ENCODE measurements at regions not wholly inside any gene's neighbourhood (a gene's known extent, or its start where the extent isn't known, plus 50 kb on each side); places are given as distances from the start of the nearest gene placed in this dataset.

- DNase-seq (ENCODE audit: low read depth in 2 of 2): no peak
- TF ChIP-seq, protein P1, sequence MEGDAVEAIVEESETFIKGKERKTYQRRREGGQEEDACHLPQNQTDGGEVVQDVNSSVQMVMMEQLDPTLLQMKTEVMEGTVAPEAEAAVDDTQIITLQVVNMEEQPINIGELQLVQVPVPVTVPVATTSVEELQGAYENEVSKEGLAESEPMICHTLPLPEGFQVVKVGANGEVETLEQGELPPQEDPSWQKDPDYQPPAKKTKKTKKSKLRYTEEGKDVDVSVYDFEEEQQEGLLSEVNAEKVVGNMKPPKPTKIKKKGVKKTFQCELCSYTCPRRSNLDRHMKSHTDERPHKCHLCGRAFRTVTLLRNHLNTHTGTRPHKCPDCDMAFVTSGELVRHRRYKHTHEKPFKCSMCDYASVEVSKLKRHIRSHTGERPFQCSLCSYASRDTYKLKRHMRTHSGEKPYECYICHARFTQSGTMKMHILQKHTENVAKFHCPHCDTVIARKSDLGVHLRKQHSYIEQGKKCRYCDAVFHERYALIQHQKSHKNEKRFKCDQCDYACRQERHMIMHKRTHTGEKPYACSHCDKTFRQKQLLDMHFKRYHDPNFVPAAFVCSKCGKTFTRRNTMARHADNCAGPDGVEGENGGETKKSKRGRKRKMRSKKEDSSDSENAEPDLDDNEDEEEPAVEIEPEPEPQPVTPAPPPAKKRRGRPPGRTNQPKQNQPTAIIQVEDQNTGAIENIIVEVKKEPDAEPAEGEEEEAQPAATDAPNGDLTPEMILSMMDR (IDR thresholded peaks at IDR 0.05; ENCODE audit: low read depth, low read length): no peak
- H3K4me3 ChIP-seq (replicated peaks in 1 of 2; ENCODE audit: low read depth in 2 of 2, low read length in 2 of 2): no peak overlapping the region
Observed at GRCh38 chr12:127431594-127431993, 835.4 kb upstream of the TMEM132C start.

DNA sequence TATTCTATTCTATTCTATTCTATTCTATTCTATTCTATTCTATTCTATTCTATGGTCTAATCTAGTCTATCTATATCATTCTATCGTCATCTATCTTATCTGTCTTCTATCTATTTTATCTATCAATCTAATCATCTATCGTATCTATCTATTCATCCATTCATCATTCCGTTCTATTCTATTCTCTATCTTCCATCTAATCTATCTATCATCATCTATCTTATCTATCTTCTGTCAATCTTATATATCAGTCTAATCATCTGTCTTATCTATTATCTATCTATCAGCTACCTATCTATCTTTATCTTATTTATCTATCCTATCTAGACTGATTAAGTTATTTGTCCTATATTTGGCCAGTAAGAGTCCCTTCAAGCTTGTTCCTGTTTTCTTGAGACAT, 831.5 kb upstream of the TMEM132C start:
- no peak for DNase-seq (ENCODE audit: low read depth in 2 of 2)
- H3K4me3 ChIP-seq (replicated peaks in 1 of 2; ENCODE audit: low read depth in 2 of 2, low read length in 2 of 2): no peak overlapping the region
- TF ChIP-seq, protein P1 (IDR thresholded peaks at IDR 0.05; ENCODE audit: low read depth, low read length): no peak

GRCh38 chr12:127438512-127439244, 828.3 kb upstream of the TMEM132C start:
- H3K4me3 ChIP-seq (replicated peaks in 1 of 2; ENCODE audit: low read depth in 2 of 2, low read length in 2 of 2): no peak overlapping the region
- TF ChIP-seq, protein P1 (IDR thresholded peaks at IDR 0.05; ENCODE audit: low read depth, low read length): no peak

DNA sequence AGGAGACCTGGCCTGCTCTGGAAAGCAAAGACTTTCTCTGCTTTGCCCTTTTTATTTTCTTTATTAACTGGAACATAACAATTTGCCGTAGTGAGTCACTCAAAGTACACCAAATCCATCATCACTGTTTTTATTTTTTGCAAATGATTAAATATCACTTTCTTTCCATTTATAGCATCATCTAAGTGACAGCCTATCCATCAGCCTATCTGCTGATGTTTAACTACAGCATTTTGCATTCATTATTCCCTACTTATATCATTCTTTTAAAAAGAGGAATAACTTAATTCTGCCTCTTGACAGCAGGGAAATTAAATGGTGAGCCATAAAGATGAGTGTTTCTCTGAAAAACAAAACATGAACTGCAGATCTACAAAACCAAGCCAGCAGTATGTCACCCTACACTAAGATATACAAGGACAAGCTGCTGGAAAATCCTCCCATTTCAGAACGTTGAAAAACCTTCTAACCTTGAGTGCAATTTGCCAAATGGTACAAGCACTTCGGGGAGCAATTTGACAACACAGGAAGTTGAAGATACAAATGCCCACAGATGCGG, 821.3 kb upstream of the TMEM132C start:
- H3K4me3 ChIP-seq (replicated peaks in 1 of 2; ENCODE audit: low read depth in 2 of 2, low read length in 2 of 2): no peak overlapping the region
- no peak for DNase-seq (ENCODE audit: low read depth in 2 of 2)
- TF ChIP-seq, protein P1 (IDR thresholded peaks at IDR 0.05; ENCODE audit: low read depth, low read length): no peak

More at GRCh38 chr12:127438512-127439244, 828.3 kb upstream of the TMEM132C start:
- no peak for DNase-seq (ENCODE audit: low read depth in 2 of 2)

- no peak for DNase-seq (ENCODE audit: low read depth in 2 of 2)
- H3K4me3 ChIP-seq (replicated peaks in 1 of 2; ENCODE audit: low read depth in 2 of 2, low read length in 2 of 2): no peak overlapping the region
- TF ChIP-seq, protein P1 (IDR thresholded peaks at IDR 0.05; ENCODE audit: low read depth, low read length): no peak
Observed at GRCh38 chr12:127448906-127449305, 818.1 kb upstream of the TMEM132C start.

DNA sequence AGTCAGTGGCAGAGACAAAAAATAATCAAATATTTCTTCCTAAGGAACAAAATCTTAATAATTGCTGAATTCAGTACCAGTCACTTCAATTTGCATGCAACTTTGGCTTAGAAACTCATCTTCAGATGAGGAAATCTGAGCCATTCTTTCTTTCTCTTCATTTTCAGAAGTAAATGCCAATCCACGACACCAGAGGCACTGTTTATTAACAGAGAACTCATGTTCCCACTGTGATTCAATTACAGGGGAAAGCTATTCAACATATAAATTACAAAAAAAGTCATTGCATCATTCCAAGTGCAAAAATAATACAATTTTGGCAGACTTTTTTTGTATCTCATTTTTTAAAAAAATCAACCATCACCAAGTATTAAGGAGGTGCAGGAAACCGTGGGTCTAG, 816.1 kb upstream of the TMEM132C start:
- no peak for DNase-seq (ENCODE audit: low read depth in 2 of 2)
- H3K4me3 ChIP-seq (replicated peaks in 1 of 2; ENCODE audit: low read depth in 2 of 2, low read length in 2 of 2): no peak overlapping the region
- TF ChIP-seq, protein P1 (IDR thresholded peaks at IDR 0.05; ENCODE audit: low read depth, low read length): no peak

Data from cardiac fibroblast (primary cell).